Spinal cord (tissue), 9 donors: ENCODE measurements at regions not wholly inside any gene's neighbourhood (a gene's known extent, or its start where the extent isn't known, plus 50 kb on each side); places are given as distances from the start of the nearest gene placed in this dataset.
"Not testable (repeated sequence)": the region's sequence is repeated elsewhere in the genome, so short reads cannot be mapped to it uniquely, and the experiment has no call there.

Experiments used
- DNase-seq, 6 donors: peaks; one replicate each; pipeline versions ENCODE4 v3.0.0 to v3.0.0-alpha.2; 2013 to 2015; ENCODE audit warnings: low spot score in 6 of 6, low read depth in 4 of 6
- H3K27ac ChIP-seq: one replicate; pipeline ENCODE4 v1.5.1; 2013; ENCODE audit warnings: low read depth, low read length, control low read depth
- H3K27me3 ChIP-seq: one replicate; pipeline ENCODE4 v1.6.1; 2013; ENCODE audit warnings: low read length; ENCODE audit not compliant: control insufficient read depth, insufficient read depth
- H3K36me3 ChIP-seq: one replicate; pipeline ENCODE4 v1.6.1; 2013; ENCODE audit warnings: low read length; ENCODE audit not compliant: control insufficient read depth, insufficient read depth
- H3K4me1 ChIP-seq: one replicate; pipeline ENCODE4 v1.6.1; 2013; ENCODE audit warnings: low read length; ENCODE audit not compliant: control insufficient read depth, insufficient read depth
- H3K4me3 ChIP-seq: one replicate; pipeline ENCODE4 v1.5.1; 2013; ENCODE audit warnings: low read depth, low read length, control low read depth
- H3K9me3 ChIP-seq: one replicate; pipeline ENCODE4 v1.6.1; 2013; ENCODE audit warnings: low read length; ENCODE audit not compliant: control insufficient read depth, insufficient read depth
- WGBS: methylation state at CpG from one replicate; pipeline ENCODE4 v1.1.5; 2013; ENCODE audit warnings: missing lambda C conversion rate; ENCODE audit not compliant: insufficient coverage; 5-methylcytosine and 5-hydroxymethylcytosine counted together
- donor health status: healthy.

- Histone ChIP-seq H3K36me3 (no peaks in the 10 kb centered on the region), H3K27me3 (no peaks in the 10 kb centered on the region)
- 55% methylated on average over 4 of the region's 7 CpGs for WGBS
Measured at GRCh38 chrX:79515529-79515928, 148.4 kb upstream of the ITM2A start.

DNA sequence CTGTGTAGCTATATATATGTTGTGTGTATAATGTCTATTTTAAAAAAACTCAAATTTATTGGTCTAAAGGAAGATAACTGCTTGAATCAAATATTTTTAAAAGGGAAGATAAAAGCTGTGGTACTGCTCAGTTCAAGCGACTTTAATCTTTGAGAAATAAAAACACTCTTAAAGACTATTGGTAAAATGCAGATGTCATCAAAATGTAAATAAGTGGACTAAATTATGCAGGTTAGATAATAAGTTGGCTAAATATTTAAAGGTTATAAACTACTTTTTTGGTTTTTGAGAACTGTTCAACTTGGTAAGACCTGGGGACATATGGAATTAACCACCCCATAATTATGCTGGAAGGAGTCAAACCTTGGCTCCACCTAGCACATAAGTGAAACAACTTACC, 144.7 kb upstream of the ITM2A start:
- no peaks in the 10 kb centered on the region for H3K4me1 ChIP-seq
- DNase-seq, result no peak
- no peak overlapping the region for H3K4me3 ChIP-seq
- no CpG with 5 or more reads among the region's 1 CpG for WGBS
- H3K27ac ChIP-seq, result no peak overlapping the region
- H3K36me3 ChIP-seq, result no peaks in the 10 kb centered on the region
- no peaks in the 10 kb centered on the region for H3K9me3 ChIP-seq
- no peaks in the 10 kb centered on the region for H3K27me3 ChIP-seq

More at GRCh38 chrX:79515529-79515928, 148.4 kb upstream of the ITM2A start:
- no peak overlapping the region for H3K27ac ChIP-seq
- H3K4me1 ChIP-seq, result no peaks in the 10 kb centered on the region
- no peak for DNase-seq
- no peak overlapping the region for H3K4me3 ChIP-seq
- H3K9me3 ChIP-seq, result no peaks in the 10 kb centered on the region

DNA sequence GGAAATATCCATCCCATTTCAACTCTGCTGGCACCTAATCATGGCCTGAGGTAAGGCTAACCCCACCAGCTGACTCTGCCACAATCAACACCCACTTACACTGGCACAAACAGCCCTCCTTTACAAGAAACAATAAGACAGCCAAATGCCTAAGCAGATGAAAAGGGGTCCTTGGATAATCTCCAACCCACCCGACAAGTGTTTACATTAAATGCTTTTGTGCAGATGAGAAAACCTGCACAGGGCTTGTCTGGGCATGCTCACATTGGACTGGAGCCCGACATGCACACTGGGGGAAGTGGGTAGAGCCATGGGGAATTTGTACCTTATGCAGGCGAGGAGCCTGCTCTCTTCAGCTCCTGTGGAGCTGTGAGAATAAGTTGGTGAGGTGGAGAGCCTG, 138.9 kb upstream of the ITM2A start:
- WGBS, result 60% methylated on average over 2 of the region's 3 CpGs

GRCh38 chrX:79482686-79483085, 115.6 kb upstream of the ITM2A start:
- Histone ChIP-seq H3K27me3 (no peaks in the 10 kb centered on the region), H3K9me3 (peaks cover 2% of the 10 kb centered on the region), H3K4me1 (no peaks in the 10 kb centered on the region), H3K36me3 (no peaks in the 10 kb centered on the region), H3K4me3 (no peak overlapping the region), H3K27ac (no peak overlapping the region)
- no peak for DNase-seq
- WGBS, result 82% methylated on average over 4 of the region's 7 CpGs

More for the DNA sequence above, 138.9 kb upstream of the ITM2A start:
- Histone ChIP-seq H3K36me3 (no peaks in the 10 kb centered on the region), H3K4me1 (no peaks in the 10 kb centered on the region), H3K27ac (no peak overlapping the region), H3K4me3 (no peak overlapping the region), H3K27me3 (no peaks in the 10 kb centered on the region), H3K9me3 (no peaks in the 10 kb centered on the region)
- DNase-seq, result no peak

DNA sequence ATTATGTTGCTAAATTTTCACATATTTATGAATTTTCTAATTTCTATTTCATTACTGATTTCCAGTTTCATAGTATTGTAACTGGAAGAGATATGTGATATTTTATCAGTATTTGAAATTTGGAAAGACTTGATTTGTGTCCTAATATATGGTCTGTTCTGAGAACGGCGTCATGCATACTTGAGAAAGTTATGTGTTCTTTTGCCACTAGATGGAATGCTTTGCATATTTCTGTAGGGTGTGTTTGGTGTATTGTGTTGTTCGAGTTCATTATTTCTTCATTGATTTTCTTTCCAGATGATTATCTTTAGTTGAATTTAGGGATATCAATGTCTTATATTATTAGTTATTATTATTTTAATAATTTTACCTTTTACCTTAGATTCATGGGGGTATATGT, 110.6 kb upstream of the ITM2A start:
- H3K36me3 ChIP-seq, result no peaks in the 10 kb centered on the region
- DNase-seq, result peak in 1 of 6 donors; percentile 22
- H3K4me3 ChIP-seq, result no peak overlapping the region
- H3K4me1 ChIP-seq, result no peaks in the 10 kb centered on the region
- 73% methylated on average over 2 of the region's 3 CpGs for WGBS
- H3K27ac ChIP-seq, result no peak overlapping the region
- H3K9me3 ChIP-seq, result no peaks in the 10 kb centered on the region
- H3K27me3 ChIP-seq, result no peaks in the 10 kb centered on the region

DNA sequence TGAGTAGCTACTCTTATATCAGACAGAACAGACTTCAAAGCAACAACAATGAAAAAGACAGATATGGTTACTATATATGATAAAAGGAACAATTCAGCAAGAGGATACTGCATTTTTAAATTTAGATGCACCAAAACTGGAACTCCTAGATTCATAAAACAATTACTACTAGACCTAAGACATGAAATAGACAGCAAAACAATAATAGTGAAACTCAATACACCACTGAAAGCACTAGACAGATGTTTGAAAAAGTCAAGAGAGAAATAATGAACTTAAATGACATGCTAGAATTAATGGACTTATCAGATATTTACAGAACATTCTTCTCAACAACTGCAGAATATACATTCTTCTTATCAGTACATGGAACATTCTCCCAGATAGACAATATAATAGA, 99.5 kb upstream of the ITM2A start:
- Histone ChIP-seq H3K36me3 (no peaks in the 10 kb centered on the region), H3K27me3 (no peaks in the 10 kb centered on the region), H3K4me3 (no peak overlapping the region), H3K9me3 (peaks cover 2% of the 10 kb centered on the region), H3K4me1 (no peaks in the 10 kb centered on the region), H3K27ac (no peak overlapping the region)
- no peak for DNase-seq

DNA sequence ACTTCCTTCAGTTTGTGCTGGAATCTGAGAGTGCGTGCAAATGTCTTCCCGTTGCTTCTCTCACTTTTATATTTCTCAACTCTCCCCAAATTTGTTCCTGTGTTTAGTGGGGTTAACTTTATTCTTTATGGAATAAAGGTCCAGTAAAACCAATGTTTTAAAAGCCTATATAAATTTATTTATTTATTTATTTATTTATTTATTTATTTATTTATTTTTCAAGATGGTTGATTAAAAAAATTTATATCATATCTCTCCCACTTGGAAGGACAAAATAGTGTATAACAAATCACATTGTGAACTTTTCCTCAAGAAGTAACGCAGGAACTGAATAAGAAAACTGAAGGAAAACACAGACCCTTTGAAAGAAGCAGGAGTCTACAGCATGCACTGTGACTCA, 95.3 kb upstream of the ITM2A start:
- no peaks in the 10 kb centered on the region for H3K9me3 ChIP-seq
- no peaks in the 10 kb centered on the region for H3K4me1 ChIP-seq
- WGBS, result no CpG with 5 or more reads among the region's 3 CpGs
- H3K4me3 ChIP-seq, result no peak overlapping the region
- no peak overlapping the region for H3K27ac ChIP-seq
- H3K27me3 ChIP-seq, result no peaks in the 10 kb centered on the region
- no peaks in the 10 kb centered on the region for H3K36me3 ChIP-seq
- DNase-seq, result no peak

DNA sequence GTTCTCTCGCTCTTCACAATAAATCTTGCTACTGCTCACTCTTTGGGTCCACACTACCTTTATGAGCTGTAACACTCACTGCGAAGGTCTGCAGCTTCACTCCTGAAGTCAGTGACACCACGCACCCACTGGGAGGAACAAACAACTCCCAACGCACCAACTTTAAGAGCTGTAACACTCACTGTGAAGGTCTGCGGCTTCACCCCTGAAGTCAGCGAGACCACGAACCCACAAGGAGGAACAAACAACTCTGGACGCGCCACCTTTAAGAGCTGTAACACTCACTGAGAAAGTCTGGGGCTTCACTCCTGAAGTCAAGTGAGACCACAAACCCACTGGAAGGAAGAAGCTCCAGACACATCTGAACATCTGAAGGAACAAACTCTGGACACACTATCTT, 89.5 kb upstream of the ITM2A start:
- not testable (repeated sequence) for H3K9me3 ChIP-seq
- WGBS, result 84% methylated on average over 9 of the region's 9 CpGs

GRCh38 chrX:79452881-79453280, 85.7 kb upstream of the ITM2A start:
- Histone ChIP-seq H3K4me3 (no peak overlapping the region), H3K27me3 (no peaks in the 10 kb centered on the region), H3K4me1 (no peaks in the 10 kb centered on the region), H3K27ac (no peak overlapping the region), H3K36me3 (no peaks in the 10 kb centered on the region), H3K9me3 (no peaks in the 10 kb centered on the region)
- no CpG with 5 or more reads among the region's 1 CpG for WGBS
- no peak for DNase-seq

More for the DNA sequence above, 89.5 kb upstream of the ITM2A start:
- not testable (repeated sequence) for DNase-seq, H3K4me3 ChIP-seq, H3K4me1 ChIP-seq, H3K36me3 ChIP-seq, H3K27me3 ChIP-seq, H3K27ac ChIP-seq

DNA sequence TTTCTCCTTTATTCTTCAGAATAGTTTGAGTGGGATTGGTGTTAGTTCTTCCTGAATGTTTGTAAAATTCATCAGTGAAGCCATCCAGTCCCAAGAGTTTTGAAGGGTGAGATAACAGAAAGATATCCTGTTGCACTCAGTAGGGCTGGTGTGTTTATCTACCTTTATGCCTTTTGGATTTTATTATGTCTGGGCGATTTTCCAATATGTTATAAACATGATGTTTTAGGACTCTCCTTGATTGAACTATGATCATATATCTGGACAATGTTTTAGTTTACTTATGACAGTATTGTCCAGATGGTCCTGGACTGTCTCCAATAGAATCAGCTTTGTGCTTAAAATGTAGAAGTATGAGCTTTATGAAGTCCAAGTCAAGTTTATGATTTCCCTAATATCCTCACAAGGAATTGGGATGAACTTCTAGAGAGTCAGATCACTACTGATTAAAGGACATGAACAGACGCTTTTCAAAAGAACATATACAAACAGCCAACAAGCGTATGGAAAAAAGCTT, 77.6 kb upstream of the ITM2A start:
- WGBS, result no CpG with 5 or more reads among the region's 3 CpGs
- H3K4me1 ChIP-seq, result no peaks in the 10 kb centered on the region
- no peak overlapping the region for H3K27ac ChIP-seq
- H3K9me3 ChIP-seq, result no peaks in the 10 kb centered on the region
- no peaks in the 10 kb centered on the region for H3K36me3 ChIP-seq
- H3K27me3 ChIP-seq, result no peaks in the 10 kb centered on the region
- no peak overlapping the region for H3K4me3 ChIP-seq
- no peak for DNase-seq
